GM23248 (cell line): ENCODE measurements at regions not wholly inside any gene's neighbourhood (a gene's known extent, or its start where the extent isn't known, plus 50 kb on each side); places are given as distances from the start of the nearest gene placed in this dataset.

Experiments
- DNase-seq: peaks from one replicate; pipeline ENCODE4 v3.0.0-alpha.2; 2015
- H2AFZ ChIP-seq: fragments of 200-600 bp; sonication (generic); 2 replicates; pipeline ENCODE4 v1.6.1; 2016; ENCODE audit warnings: antibody characterized with exemption
- H3F3A ChIP-seq: fragments of 200-600 bp; sonication (generic); 2 replicates; pipeline ENCODE4 v1.6.1; 2016; ENCODE audit warnings: mild to moderate bottlenecking, antibody characterized with exemption, mixed run types; ENCODE audit not compliant: insufficient read depth
- H3K27ac ChIP-seq: fragments of 200-600 bp; sonication (generic); 2 replicates; pipeline ENCODE4 v1.5.1; 2016; ENCODE audit warnings: mild to moderate bottlenecking
- H3K27me3 ChIP-seq: fragments of 200-600 bp; sonication (generic); replicated peaks from 2 replicates; pipeline ENCODE4 v1.6.1; 2016; ENCODE audit warnings: mild to moderate bottlenecking; ENCODE audit not compliant: insufficient read depth
- H3K36me3 ChIP-seq: fragments of 200-600 bp; sonication (generic); 2 replicates; pipeline ENCODE4 v1.6.1; 2016; ENCODE audit warnings: low read depth, mild to moderate bottlenecking
- H3K4me1 ChIP-seq: fragments of 200-600 bp; sonication (generic); 2 replicates; pipeline ENCODE4 v1.6.1; 2016; ENCODE audit warnings: mild to moderate bottlenecking; ENCODE audit not compliant: insufficient read depth
- H3K4me2 ChIP-seq: fragments of 200-600 bp; sonication (generic); one replicate; pipeline ENCODE4 v1.6.1; 2016; ENCODE audit warnings: mild to moderate bottlenecking; ENCODE audit not compliant: unreplicated experiment
- H3K4me3 ChIP-seq: fragments of 200-600 bp; sonication (generic); 2 replicates; pipeline ENCODE4 v1.5.1; 2016; ENCODE audit warnings: mild to moderate bottlenecking
- H3K79me2 ChIP-seq: fragments of 200-600 bp; sonication (generic); 2 replicates; pipeline ENCODE4 v1.6.1; 2016; ENCODE audit warnings: mild to moderate bottlenecking; ENCODE audit not compliant: insufficient read depth
- H3K9ac ChIP-seq: fragments of 200-600 bp; sonication (generic); 2 replicates; pipeline ENCODE4 v1.6.1; 2016; ENCODE audit warnings: mild to moderate bottlenecking
- H3K9me2 ChIP-seq: fragments of 200-600 bp; sonication (generic); 2 replicates; pipeline ENCODE4 v1.6.1; 2016; ENCODE audit warnings: mixed run types, mild to moderate bottlenecking, moderate library complexity; ENCODE audit not compliant: insufficient read depth
- H3K9me3 ChIP-seq: fragments of 200-600 bp; sonication (generic); one replicate; pipeline ENCODE4 v1.6.1; 2017; ENCODE audit warnings: low read depth
- H4K20me1 ChIP-seq: fragments of 200-600 bp; sonication (generic); 2 replicates; pipeline ENCODE4 v1.6.0; 2016; ENCODE audit not compliant: insufficient read depth
- EZH2 ChIP-seq: fragments of 200-600 bp; sonication (generic); IDR thresholded peaks from 2 replicates; pipeline ENCODE4 v1.6.1; 2018; ENCODE audit warnings: antibody characterized with exemption, mild to moderate bottlenecking; ENCODE audit not compliant: insufficient read depth, poor library complexity, severe bottlenecking
- EZH2phosphoT487 ChIP-seq: fragments of 200-600 bp; sonication (generic); IDR thresholded peaks from 2 replicates; pipeline ENCODE4 v1.6.1; 2018; ENCODE audit warnings: antibody characterized with exemption, moderate library complexity, mild to moderate bottlenecking, low read depth; ENCODE audit not compliant: insufficient read depth
- WGBS, 2 experiments: methylation state at CpG; one replicate each; pipeline ENCODE4 v1.1.6; 2015 to 2017; ENCODE audit warnings: low lambda C conversion rate in 2 of 2, low coverage in 1 of 2; ENCODE audit errors: missing lambda C conversion rate in 2 of 2; 5-methylcytosine and 5-hydroxymethylcytosine counted together
- in situ Hi-C: fragments of 300-500 bp; cut with MboI; formaldehyde crosslinking; loops from 2 replicates; pipeline ENCODE4 v1.15.0; 2020

- Histone ChIP-seq H3K27ac (no peak overlapping the region), H3K27me3 (peaks cover 38% of the 10 kb centered on the region), H3K9me3 (no peaks in the 10 kb centered on the region), H3K9me2 (no peaks in the 10 kb centered on the region), H2AFZ (no peak overlapping the region), H3K79me2 (no peaks in the 10 kb centered on the region), H3K9ac (no peak overlapping the region), H3K36me3 (no peaks in the 10 kb centered on the region), H3K4me3 (no peak overlapping the region), H3K4me2 (no peak overlapping the region), H3F3A (no peaks in the 10 kb centered on the region), H3K4me1 (no peaks in the 10 kb centered on the region), H4K20me1 (no peaks in the 10 kb centered on the region)
- WGBS, 2 experiments = 44 to 50% methylated on average over 6 to 7 of the region's 7 CpGs
- in situ Hi-C loops = no loop called here
- TF ChIP-seq EZH2 (no peak), EZH2phosphoT487 (no peak)
- DNase-seq = no peak
These were observed 95.3 kb upstream of the CRHR1 start for GRCh38 chr17:45688820-45689219.

- no peak for DNase-seq
- H3F3A ChIP-seq = no peaks in the 10 kb centered on the region
These were observed 94.7 kb upstream of the CRHR1 start for GRCh38 chr17:45689451-45689850.

GRCh38 chr17:45690625-45691275, 93.4 kb upstream of the CRHR1 start:
- H3K27me3 ChIP-seq = peaks cover 39% of the 10 kb centered on the region
- no peaks in the 10 kb centered on the region for H3K79me2 ChIP-seq
- H3K4me1 ChIP-seq = no peaks in the 10 kb centered on the region
- no peaks in the 10 kb centered on the region for H3K36me3 ChIP-seq
- no peak overlapping the region for H3K4me2 ChIP-seq
- no peak overlapping the region for H3K9ac ChIP-seq
- H3F3A ChIP-seq = no peaks in the 10 kb centered on the region
- in situ Hi-C loops = no loop called here
- no peaks in the 10 kb centered on the region for H3K9me2 ChIP-seq
- 30 to 32% methylated on average over 13 of the region's 13 CpGs for WGBS, 2 experiments
- H3K9me3 ChIP-seq = no peaks in the 10 kb centered on the region
- TF ChIP-seq EZH2phosphoT487 = no peak
- no peak for TF ChIP-seq EZH2
- DNase-seq = no peak
- H2AFZ ChIP-seq = no peak overlapping the region
- no peaks in the 10 kb centered on the region for H4K20me1 ChIP-seq
- no peak overlapping the region for H3K4me3 ChIP-seq
- H3K27ac ChIP-seq = no peak overlapping the region

More at GRCh38 chr17:45689451-45689850, 94.7 kb upstream of the CRHR1 start:
- TF ChIP-seq EZH2phosphoT487 = no peak
- TF ChIP-seq EZH2 = no peak
- in situ Hi-C loops = no loop called here
- Histone ChIP-seq H3K36me3 (no peaks in the 10 kb centered on the region), H3K4me2 (no peak overlapping the region), H3K27ac (no peak overlapping the region), H3K4me1 (no peaks in the 10 kb centered on the region), H2AFZ (no peak overlapping the region), H3K4me3 (no peak overlapping the region), H3K9me2 (no peaks in the 10 kb centered on the region), H3K79me2 (no peaks in the 10 kb centered on the region), H3K27me3 (peaks cover 44% of the 10 kb centered on the region), H4K20me1 (no peaks in the 10 kb centered on the region), H3K9me3 (no peaks in the 10 kb centered on the region), H3K9ac (no peak overlapping the region)
- 29 to 31% methylated on average over 6 of the region's 6 CpGs for WGBS, 2 experiments

DNA sequence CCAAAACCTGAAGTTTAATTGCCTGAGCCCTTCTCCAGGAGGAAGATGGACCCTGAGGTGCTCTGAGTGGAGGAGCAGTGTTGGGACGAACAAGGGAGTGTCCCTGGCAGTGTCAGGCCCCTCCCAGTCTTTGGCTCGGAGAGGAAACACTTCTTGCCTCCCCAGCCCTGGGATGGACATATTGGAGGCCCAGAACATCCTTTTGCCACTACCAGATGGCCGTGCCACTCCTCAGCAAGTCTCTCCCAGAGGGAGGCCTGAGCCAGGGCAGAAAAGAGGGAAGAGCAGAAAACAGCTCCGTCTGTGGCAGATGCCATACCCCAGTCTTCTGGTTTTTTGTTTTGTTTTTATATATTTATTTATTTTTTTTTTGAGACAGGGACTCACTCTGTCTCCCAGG, 91.5 kb upstream of the CRHR1 start:
- Histone ChIP-seq H3F3A (no peaks in the 10 kb centered on the region), H3K9me2 (no peaks in the 10 kb centered on the region), H3K9me3 (no peaks in the 10 kb centered on the region), H2AFZ (no peak overlapping the region), H4K20me1 (no peaks in the 10 kb centered on the region), H3K27me3 (peaks cover 39% of the 10 kb centered on the region), H3K4me2 (no peak overlapping the region), H3K79me2 (no peaks in the 10 kb centered on the region), H3K27ac (no peak overlapping the region), H3K4me1 (no peaks in the 10 kb centered on the region), H3K9ac (no peak overlapping the region), H3K4me3 (no peak overlapping the region), H3K36me3 (no peaks in the 10 kb centered on the region)
- in situ Hi-C loops = no loop called here
- TF ChIP-seq EZH2 (no peak), EZH2phosphoT487 (no peak)
- WGBS, 2 experiments = 14 to 20% methylated on average over 4 of the region's 4 CpGs
- DNase-seq = no peak

DNA sequence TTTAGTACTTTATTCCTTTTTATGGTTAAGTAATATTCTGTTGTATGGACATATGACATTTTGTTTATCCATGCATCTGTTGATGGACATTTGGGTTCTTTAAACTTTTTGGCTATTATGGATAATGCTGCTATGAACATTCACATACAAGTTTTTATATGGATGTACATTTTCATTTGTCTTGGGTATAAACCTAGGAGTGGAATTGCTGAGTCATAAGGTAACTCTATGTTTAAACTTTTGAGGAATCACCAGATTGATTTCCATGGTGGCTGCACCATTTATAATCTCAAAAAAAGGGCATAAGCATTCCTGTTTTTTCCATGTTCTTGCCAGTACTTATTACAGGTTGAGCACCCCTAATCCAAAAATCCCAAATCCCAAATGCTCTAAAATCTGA, 90.3 kb upstream of the CRHR1 start:
- H3K27me3 ChIP-seq = peaks cover 37% of the 10 kb centered on the region
- in situ Hi-C loops = no loop called here
- no peak overlapping the region for H3K4me3 ChIP-seq

More for the DNA sequence above, 90.3 kb upstream of the CRHR1 start:
- Histone ChIP-seq H3K9me3 (no peaks in the 10 kb centered on the region), H3K27ac (no peak overlapping the region), H3F3A (no peaks in the 10 kb centered on the region), H3K36me3 (no peaks in the 10 kb centered on the region), H3K9ac (no peak overlapping the region), H2AFZ (no peak overlapping the region), H3K79me2 (no peaks in the 10 kb centered on the region), H4K20me1 (no peaks in the 10 kb centered on the region), H3K4me1 (no peaks in the 10 kb centered on the region), H3K4me2 (no peak overlapping the region), H3K9me2 (no peaks in the 10 kb centered on the region)
- DNase-seq = no peak
- TF ChIP-seq EZH2phosphoT487 (no peak), EZH2 (no peak)
